Skeletal muscle cell (primary cell): ENCODE measurements at regions not wholly inside any gene's neighbourhood (a gene's known extent, or its start where the extent isn't known, plus 50 kb on each side); places are given as distances from the start of the nearest gene placed in this dataset.
"Not testable (repeated sequence)": the region's sequence is repeated elsewhere in the genome, so short reads cannot be mapped to it uniquely, and the experiment has no call there.

ENCODE experiments used
- DNase-seq: peaks from one replicate; pipeline ENCODE4 v3.0.0-alpha.2; 2010; ENCODE audit warnings: low read depth
- H3K4me3 ChIP-seq: 2 replicates; pipeline ENCODE4 v1.5.1; 2011; ENCODE audit warnings: low read depth, mild to moderate bottlenecking, control low read depth, low read length, moderate library complexity

DNA sequence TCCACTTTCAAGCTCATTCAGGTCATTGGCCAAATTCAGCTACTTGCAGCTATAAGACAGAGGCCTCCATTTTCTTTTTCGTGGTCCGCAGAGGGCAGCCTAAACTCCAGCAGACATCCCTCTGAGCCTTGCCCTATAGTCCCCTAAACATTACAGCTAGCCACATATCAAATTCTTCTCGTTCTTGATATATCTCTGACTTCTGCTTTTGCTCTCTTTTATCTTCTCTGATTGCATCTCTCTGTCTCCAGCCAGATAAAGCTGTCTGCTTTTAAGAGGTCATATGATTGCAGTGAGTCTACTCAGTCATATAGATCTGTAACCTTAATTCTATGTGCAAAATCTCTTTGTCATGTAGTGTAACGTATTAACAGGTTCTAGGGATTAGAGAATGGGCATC is 358.4 kb upstream of the RGS17 start:
- DNase-seq = no peak
- H3K4me3 ChIP-seq = no peak overlapping the region

DNA sequence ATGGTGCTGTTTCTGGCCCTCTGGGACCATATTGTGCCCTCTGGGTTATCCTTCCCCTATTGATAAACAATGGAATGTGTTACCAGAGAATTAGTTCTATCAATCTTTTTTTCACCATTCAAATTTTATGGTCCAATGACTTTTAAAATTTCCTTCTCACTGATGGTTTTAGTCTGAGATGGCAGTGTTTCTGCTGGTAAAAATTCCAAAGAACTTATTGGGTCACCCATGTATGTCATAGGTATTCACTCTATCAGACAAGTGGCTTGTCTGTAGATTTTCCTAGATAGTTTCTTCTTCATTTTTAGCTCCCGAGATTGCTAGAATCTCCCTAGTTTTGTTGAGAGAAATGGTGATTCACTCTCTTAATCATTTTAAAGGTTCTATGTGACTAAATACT is 357.2 kb upstream of the RGS17 start:
- no peak overlapping the region for H3K4me3 ChIP-seq
- DNase-seq = no peak

DNA sequence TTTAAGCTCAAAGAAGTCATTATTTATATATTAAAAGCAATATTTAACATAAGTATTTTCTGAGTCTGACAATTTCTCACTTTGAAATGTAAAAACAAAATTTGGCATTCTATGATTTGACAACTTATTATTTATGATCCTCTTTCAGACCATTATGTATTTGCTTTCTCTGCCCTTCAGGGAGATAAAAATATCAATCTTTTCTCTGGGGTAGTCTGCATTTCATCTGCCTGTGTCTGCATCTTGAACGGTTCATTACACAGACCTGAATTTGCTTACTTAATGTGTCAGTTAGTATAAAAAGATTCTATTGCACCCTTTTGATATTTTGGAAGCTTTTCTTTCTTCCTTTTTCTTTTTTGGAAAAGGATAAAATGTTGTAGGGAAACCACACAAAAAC is 354.0 kb upstream of the RGS17 start:
- no peak for DNase-seq
- H3K4me3 ChIP-seq = no peak overlapping the region

DNA sequence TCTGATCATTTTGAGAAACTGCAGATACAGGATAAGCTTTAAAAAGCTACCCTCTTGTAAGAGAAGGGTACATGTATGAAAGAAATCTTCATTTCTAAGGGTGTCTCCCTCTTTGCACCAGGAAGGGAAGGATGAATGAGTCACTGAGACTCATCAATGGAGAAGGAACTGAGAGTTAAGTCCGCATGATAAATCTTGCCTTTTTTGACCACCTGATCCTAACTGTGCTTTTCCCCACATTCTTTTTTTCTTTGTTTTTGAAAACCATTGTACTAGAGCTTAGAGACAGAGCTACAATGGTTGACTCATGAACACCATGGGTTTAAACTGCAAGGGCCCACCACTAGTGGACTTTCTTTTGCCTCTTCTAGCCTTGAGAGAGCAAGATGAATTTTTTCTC is 353.0 kb upstream of the RGS17 start:
- DNase-seq = no peak
- no peak overlapping the region for H3K4me3 ChIP-seq

DNA sequence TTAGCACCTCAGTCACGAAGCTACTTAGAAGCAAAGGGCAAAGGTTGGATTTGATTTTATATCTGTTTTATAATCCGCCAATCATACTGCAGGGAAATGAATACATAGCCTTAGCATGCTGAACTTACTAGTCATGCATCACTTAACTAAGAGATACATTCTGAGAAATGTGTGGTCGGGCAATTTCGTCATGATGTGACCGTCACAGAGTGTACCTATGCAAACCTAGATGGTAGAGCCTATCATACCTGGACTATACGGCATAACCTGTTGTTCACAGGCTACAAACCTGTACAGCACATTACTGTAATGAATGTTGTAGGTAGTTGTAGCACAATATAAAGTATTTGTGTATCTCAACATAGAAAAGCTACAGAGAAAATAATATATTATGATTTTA is 345.2 kb upstream of the RGS17 start:
- DNase-seq = no peak
- H3K4me3 ChIP-seq = no peak overlapping the region

DNA sequence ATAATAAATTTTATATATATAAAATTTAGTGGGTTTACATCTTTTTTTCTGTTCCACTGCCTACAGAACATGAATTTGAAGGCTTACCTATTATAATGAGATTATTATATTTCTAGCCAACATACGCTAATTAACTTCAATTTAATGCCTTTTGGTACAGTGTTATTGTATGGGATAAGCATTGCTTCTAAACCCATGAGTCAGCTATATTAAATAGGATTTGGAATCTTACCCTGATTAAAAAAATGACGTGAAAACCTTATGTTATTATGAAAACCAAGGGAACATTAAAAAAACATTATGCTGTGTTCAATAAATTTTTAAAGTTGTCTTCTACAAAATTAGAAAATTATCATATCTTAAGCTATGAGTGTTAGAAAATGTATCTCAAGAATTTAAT is 334.0 kb upstream of the RGS17 start:
- no peak for DNase-seq
- H3K4me3 ChIP-seq = no peak overlapping the region

DNA sequence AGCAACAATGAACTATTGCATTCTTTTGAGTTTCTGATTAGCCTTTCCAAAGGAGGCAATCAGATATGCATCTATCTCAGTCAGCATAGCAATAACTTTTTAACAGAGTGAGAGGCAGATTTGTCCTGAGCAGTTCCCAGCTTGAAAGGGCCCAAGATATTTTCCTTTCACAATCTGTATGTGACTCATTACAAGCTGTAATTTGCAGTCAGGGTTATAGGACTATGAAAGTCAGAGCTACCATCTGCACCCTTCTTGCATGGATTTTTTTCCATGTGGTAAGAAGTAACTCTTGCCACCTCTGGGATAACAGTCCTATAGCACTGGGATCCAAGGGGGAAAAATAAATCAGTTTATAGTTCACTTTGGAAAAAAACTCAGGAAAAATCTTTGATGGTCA is 318.2 kb upstream of the RGS17 start:
- no peak overlapping the region for H3K4me3 ChIP-seq
- no peak for DNase-seq

DNA sequence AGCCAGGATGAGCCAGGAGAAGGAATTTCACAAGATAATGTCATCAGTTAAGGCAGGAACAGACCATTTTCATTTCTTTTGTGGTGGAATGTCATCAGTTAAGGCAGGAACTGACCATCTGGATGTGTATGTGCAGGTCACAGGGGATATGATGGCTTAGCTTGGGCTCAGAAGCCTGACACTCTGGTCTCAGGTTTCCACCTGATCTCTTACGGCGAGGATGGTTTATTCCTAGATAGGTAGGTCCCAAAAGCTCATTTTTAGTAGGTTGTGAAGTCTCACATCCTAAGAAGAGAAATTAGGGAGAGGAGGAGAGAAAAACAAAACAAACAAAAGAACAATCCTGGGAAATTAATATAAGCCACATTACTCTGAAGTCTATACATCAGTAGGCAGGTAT is 311.7 kb upstream of the RGS17 start:
- not testable (repeated sequence) for DNase-seq, H3K4me3 ChIP-seq

DNA sequence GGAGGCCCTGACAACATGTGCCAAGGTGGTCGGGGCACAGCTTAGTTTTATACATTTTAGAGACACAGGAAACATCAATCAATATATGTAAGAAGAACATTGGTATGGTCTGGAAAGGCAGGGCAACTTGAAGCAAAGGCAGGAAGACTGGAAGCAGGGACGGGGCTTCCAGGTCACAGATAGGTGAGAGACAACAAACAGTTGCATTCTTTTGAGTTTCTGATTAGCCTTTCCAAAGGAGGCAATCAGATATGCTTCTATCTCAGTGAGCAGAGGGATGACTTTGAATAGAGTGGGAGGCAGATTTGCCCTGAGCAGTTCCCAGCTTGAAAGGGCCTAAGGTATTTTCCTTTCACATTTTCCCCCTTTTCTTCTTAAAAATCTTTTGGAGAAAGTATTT is 311.0 kb upstream of the RGS17 start:
- H3K4me3 ChIP-seq = no peak overlapping the region
- DNase-seq = no peak

DNA sequence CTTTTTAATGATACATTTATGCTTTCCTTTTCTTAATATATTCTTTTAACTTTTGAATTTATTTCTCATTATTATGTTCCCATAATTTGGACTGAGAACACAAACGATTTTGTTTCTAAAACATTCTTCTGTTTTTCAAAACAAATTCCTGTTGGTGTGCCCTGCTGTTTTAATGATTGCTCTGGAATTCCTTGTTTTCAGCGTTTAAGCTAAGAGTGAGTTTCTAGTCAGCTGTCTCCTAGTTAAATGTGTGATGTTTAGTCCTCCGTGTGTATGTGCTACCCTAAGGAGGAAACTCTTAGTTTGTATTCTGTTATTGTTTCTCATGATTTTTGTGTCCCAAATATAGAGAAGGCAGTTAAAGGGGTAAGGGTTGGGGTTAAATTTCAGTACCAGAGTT is 306.1 kb upstream of the RGS17 start:
- no peak for DNase-seq
- no peak overlapping the region for H3K4me3 ChIP-seq

DNA sequence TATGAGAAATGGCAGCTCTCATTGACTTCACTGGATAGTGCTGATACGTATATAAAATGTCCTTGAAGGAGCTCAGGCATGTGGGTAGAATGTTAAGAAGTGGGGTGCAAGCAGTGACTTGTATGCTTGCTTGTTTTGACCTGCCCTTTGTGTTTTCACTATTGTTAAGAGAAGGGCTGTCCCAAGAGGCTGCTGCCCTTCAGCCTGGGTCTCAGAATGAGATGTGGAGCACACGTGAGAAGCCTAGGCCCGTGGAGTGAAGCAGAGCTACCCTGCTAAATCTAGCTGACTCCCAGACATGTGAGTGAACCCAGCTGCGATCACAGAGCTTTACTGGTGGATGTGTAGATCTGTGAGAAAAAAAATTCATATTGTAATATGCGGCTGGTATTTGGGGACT is 305.3 kb upstream of the RGS17 start:
- H3K4me3 ChIP-seq = no peak overlapping the region
- DNase-seq = no peak

DNA sequence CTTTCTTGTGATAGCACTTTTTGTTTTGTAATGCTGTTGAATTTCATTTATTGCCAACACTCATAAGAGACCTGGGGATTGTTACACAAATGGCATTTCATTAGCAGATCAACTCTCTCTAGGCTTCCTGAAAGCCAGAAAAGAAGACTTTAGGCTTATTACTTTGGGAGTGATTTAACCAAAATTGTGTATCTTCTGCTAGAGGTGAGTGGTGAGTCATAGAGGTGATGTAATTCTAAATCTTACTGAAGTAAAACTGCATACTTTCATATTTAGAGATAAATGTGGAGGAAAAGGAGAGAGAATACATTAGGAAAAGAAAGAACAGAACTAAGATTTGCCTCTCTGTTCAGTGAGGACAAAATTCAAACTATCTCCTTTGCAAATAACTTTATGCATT is 304.7 kb upstream of the RGS17 start:
- H3K4me3 ChIP-seq = no peak overlapping the region
- no peak for DNase-seq

DNA sequence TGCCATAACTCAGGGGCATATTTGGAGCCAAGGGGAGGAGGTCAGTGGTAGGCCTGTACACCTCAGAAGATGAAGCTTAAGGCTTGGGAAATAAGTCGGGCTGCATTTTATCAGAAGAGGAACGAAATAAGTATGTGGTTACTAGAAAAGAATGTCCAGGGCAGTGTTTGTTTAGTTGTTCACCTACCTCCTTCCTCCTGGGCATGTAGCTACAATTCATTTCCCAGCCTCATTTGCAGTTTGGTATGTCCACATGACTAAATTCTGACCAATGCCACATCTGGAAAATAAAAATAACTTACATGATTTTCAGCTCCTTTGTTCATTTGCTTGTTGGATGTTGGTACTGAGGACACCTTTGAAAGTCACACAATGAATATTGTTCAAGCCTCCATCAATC is 294.5 kb upstream of the RGS17 start:
- DNase-seq = no peak
- H3K4me3 ChIP-seq = no peak overlapping the region

DNA sequence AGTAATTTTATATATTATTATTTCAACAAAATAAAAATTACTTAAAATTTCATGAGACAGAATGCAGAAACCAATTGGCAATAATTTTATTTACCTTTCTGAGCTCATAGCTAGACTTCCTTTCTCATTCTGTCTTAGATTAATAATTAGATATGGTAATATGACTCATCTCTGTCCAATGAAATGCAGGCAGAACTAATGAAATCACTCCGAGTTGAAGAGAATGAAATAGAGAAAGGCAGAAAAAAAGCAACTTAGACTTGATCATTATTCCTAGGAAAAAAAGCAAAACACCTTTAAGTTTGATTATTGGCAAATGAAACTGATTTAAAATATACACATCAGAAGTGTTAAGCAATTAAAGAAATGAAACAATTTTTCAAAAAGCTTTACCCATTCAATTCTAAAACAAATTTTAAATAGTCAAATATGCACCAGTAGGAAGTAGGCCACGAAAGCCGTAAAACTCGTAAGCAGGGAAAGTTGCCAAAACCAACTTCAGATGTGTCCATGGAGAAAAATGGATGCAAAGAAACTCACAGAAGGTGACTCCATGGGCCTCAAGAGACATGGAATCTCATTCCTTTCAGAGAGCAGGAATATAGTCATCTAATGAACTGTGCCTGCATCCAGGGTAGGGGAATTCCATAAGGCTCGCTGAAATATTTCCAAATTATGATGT is 293.8 kb upstream of the RGS17 start:
- no peak overlapping the region for H3K4me3 ChIP-seq
- peak; percentile 26 for DNase-seq

DNA sequence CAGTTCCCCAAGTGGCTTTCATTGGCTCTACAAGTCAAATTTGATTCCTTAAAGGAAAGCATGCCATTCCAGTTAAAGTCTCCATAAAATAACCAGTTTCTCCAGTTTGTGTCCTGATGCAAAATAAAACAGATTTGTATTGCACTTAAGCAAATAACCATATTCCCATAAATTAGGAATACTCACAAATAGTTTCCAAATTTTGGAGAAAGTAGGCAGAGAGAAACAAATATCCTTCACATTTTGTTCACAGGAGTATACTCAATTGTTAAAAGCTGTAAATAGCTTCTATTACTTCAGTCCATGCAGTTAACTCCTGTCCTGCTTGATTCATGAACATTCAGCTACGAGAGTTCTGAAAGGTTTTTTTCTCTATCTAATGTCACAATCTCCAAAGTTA is 281.4 kb upstream of the RGS17 start:
- DNase-seq = no peak
- no peak overlapping the region for H3K4me3 ChIP-seq

DNA sequence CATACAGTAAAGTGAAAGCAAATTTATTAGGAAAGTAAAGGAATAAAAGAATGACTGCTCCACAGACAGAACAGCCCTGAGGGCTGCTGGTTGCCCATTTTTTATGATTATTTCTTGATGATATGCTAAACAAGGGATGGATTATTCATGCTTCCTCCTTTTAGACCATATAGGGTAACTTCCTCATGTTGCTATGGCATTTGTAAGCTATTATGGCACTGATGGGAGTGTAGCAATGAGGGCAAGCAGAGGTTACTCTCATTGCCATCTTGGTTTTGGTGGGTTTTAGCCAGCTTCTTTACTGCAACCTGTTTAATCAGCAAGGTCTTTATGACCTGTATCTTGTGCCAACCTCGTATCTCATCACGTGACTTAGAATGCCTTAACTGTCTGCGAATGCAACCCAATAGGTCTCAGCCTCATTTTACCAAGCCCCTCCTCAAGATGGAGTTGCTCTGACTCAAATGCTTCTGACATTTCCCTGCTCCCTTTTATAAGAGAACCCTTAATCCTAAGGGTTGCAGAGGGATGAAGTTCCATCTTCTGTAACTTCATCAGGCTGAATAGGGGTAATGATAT is 280.1 kb upstream of the RGS17 start:
- no peak overlapping the region for H3K4me3 ChIP-seq
- DNase-seq = no peak

DNA sequence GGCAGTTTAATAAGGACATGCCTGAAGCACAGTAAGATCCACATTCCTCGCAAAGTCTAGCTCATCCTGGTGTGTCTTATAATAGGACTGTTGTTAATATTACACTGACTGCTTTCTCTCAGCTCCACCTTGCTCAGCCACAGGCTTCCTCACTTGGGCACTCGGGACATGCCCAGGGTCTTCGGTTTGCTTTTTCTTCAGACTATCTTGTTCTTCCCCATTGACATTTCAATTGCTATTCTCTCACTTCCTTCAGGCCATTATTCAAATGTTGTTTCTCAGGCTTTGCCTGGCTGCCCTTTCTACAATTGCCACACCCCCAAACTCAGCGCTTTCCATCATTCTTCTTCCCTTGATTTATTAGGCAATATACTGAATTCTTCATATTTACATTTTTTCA is 274.8 kb upstream of the RGS17 start:
- DNase-seq = no peak
- H3K4me3 ChIP-seq = no peak overlapping the region

DNA sequence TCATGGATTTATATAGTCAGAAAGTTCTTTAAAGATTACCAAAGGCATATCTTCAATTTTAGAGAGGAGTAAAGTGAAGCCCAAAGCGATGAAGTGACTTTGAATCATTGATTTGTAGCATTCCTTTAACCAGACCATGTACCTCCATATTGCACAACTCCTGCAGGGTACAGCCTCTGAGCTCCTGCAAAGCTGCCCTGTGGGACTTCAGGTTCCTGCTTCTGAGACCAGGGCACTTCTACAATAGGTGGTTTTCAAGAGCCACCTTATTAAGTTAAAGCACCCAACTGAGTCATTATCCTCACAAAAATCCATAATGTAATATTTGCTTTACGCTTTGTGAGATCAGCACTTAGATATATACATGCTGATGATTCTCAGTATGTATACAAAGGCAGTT is 270.7 kb upstream of the RGS17 start:
- no peak for DNase-seq
- H3K4me3 ChIP-seq = no peak overlapping the region

DNA sequence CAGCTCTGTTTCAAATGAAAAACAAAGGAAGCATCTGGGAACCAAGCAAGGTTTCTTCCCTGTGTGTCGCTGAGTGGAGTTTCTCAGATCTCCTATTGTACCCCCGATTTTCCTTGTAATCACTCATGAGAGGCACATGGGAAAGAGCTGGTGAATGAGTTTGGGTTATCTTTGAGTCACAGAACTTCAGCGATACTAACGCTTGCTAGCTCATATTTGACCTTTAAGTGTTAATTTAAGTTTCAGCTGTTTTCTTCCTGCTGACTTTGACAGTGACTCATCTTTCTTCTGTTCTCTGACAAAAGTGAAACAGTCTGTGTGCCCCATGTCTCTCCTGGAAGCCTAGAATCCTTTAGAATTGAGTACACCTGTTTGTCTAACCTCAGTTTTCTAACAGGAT is 261.1 kb upstream of the RGS17 start:
- DNase-seq = no peak
- no peak overlapping the region for H3K4me3 ChIP-seq

DNA sequence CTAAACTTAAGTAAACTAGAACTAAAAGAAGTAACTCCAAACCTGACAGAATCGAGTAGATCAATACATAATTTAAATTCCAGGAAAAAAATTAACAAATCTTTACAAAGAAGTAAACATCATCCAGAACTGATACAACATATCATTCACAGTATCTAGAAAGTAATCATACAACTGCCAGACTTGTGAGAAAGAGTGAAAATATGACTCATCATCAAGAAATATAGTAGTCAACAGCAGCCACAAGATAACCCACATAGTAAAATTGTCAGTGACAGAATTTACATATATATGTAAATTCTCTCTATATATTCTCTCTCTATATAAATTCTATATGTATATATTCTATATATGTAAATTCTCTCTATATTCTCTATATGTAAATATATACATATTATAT is 242.8 kb upstream of the RGS17 start:
- H3K4me3 ChIP-seq = no peak overlapping the region
- DNase-seq = no peak

DNA sequence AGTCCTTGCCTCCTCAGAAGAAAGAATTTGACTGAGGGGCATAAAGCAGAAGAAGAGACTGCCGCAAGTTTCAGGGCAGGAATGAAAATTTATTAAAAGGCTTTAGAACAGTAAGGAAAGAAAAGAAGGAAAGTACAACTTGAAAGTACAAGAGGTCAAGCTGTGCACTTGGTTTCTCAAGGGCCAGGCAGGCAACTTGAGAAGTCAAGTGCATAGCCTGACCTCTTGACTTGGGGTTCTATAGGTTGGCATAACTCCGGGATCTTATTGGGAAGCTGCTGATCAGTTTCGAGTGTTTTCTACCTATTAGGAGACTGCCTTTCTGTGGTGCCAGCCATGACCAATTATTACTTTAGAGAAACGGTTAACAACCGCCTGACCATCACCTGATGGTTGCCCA is 237.0 kb upstream of the RGS17 start:
- H3K4me3 ChIP-seq = no peak overlapping the region
- no peak for DNase-seq

DNA sequence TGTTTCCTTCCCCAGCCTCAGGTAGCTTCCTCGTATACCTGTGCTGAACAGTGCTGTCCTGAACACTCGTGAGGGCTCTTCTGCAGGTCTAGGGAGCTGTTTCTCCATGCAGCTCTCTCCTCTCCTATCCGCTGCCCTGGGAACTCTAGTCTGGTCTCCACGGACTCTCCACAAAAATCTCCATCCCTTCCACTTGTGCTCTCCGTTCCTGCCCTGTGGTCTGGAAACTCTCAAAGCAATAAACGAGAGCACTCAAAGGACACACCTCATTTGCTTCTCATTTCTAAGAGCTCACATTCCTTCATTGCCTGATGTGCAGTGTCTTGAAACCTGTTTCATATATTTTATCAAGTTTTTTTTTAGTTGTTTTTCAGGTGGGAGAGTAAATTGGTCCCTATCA is 235.9 kb upstream of the RGS17 start:
- DNase-seq = no peak
- no peak overlapping the region for H3K4me3 ChIP-seq
